Keratinocyte (primary cell): ENCODE measurements at regions not wholly inside any gene's neighbourhood (a gene's known extent, or its start where the extent isn't known, plus 50 kb on each side); places are given as distances from the start of the nearest gene placed in this dataset.
"Not testable (repeated sequence)": the region's sequence is repeated elsewhere in the genome, so short reads cannot be mapped to it uniquely, and the experiment has no call there.

Source experiments
- CTCF ChIP-seq, 3 experiments: IDR thresholded peaks in 1 of 3; conservative IDR thresholded peaks in 1 of 3; optimal IDR thresholded peaks in 1 of 3; 2 replicates in 2 of 3; 3 replicates in 1 of 3; pipeline versions ENCODE3 to v1.5.1; 2011; ENCODE audit warnings: low read length in 3 of 3, mild to moderate bottlenecking in 3 of 3, moderate library complexity in 2 of 3, control low read depth in 1 of 3, inconsistent platforms in 1 of 3; ENCODE audit not compliant: insufficient read depth in 2 of 3; ENCODE audit errors: extremely low read depth in 1 of 3
- EZH2 ChIP-seq: IDR thresholded peaks from one replicate; pipeline ENCODE4 v1.6.1; 2012; ENCODE audit warnings: inconsistent platforms, mild to moderate bottlenecking, low read length, moderate library complexity

GRCh38 chr10:6702833-6703232, 122.8 kb upstream of the PRKCQ start:
- not testable (repeated sequence) for TF ChIP-seq CTCF (optimal IDR thresholded peaks at IDR 0.05 in 1 of 3, IDR thresholded peaks at IDR 0.05 in 1 of 3, conservative IDR thresholded peaks at IDR 0.05 in 1 of 3; ENCODE audit: extremely low read depth in 1 of 3, insufficient read depth in 2 of 3, low read length in 3 of 3); EZH2
